ENCODE measurements at regions not wholly inside any gene's neighbourhood (a gene's known extent, or its start where the extent isn't known, plus 50 kb on each side); places are given as distances from the start of the nearest gene placed in this dataset.
A peak's percentile ranks its signal among the peaks of the same experiment; 100 is the strongest.
"Not testable (repeated sequence)": the region's sequence is repeated elsewhere in the genome, so short reads cannot be mapped to it uniquely, and the experiment has no call there.

DNA sequence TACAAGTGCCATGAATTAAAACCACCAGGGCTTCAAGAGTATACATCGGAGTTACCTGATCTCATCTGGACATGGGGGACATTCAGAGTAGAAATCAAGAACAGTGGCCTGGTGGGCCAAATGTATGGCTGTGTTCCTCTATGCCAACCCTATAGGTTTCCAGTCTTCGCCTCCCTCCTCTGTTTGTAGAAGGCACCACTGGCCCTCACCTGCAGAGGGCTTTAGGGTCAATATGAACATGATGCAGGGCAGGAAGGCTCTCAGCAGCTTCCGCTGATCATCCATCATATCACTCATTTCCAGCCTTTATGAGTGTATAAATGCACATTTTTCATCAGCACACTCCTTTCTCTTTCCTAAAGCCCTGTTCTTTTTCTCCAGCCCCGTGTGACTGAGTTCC, 555.5 kb upstream of the BRINP1 start:
- DNase-seq (ENCODE audit: low read depth, low spot score), result no peak

DNA sequence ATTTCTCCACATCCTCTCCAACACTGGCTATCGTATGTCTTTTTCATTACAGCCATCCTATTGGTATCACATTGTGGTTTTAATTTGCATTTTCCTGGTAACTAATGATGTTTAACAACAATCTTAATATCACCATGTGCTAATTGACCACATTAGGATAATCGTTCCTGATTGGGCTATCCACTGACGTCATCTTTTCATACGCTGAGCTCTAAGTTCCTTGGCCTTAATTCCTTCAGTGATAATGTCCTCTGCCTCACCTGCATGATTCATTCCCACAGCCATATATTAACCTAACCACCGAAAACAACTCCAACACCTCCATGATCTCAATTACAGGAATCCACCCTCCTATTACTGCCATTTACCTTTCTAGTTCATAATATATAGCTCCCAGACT, 547.9 kb upstream of the BRINP1 start:
- no peak for DNase-seq (ENCODE audit: low read depth, low spot score)

DNA sequence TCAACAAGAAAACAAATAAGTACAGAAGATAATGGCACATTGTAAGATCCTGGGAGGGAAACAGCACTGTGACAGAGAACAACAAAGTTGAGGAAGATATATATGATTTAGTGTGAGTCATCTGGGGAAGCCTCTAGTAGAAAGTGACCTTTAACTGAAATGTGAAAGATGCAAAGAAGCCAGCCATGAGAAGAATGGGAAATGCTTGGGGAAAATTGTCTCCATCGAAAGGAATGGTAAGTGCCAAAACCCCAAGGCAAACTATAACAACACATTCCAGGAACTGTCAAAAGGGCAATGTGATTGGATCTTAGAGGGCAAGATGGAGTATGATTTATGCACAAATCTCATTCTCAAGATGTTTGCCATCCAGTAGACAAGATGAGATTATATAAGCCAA, 537.8 kb upstream of the BRINP1 start:
- no peak for DNase-seq (ENCODE audit: low read depth, low spot score)

DNA sequence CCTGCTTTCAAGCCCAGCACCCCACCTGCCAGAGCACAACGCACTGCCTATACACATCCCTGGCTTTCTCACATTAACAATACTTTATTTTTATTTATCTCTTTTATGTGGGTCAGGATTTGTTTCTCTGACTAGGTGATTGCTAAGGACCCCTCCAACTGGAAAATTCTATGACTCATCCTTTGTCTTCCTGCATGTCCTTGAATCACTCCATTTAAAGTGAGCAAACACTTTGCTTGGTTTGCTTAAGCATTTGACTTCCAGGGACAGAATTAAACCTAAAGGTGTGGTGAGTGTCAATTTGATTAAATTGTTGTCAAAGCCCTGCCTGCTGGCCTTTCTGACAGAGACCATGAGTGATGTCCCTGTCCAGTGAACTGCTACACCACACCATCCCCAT, 536.5 kb upstream of the BRINP1 start:
- no peak for DNase-seq (ENCODE audit: low read depth, low spot score)

DNA sequence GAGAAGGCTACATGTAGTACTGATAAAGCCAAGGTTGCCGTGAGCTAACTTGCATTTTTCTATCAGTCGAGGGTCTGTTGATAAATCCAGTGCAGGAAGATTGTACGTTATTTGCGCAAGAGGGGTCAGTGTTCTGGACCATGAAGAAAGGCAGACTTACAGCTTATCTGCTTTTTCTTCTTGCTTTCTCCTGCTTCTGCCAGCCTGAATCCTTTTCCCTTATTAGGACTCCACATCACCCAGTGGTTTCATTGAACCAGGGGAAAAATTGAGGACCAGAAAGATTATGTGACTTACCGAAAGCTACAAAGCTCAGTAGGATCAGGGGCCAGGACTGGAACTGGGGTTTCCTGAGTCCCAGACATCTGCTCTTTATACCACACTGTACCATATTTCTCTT, 534.6 kb upstream of the BRINP1 start:
- DNase-seq (ENCODE audit: low read depth, low spot score), result no peak

DNA sequence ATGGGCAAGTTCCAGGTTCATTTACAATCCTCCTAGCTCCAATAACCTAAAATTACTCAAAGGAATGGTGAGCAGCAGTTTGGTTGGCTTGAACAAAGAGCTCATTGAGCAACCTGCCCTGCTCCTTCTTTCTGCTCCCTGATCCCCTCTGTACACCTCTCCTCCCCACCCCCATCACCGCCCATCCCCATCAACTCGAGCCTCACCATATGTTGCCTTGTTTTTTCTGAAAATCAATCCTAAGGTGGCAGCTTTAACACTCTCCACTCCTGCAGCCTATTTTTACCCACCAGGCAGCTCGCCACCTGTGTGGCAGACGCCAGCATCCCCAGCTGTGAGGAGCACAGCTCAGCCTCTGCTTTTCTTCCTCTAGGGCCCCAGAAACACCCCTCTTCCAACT, 533.4 kb upstream of the BRINP1 start:
- no peak for DNase-seq (ENCODE audit: low read depth, low spot score)

DNA sequence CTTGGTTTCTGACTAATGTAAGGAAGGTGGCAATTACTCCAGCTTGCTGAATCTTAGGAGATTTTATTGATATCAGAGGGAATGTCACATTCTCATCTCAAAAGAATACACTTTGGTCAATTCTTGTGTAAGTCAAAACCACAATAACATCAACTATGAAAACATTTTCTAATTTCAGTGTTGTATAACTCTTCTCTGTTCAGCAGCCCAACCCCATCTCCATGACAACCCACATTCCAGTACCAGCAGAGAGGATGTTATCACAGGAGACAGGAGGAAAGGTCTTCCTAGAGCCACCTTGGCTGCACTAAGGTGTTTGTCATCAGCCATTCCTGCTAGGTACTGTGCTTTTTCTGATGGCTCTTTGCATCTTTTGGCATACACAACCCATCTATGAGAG, 529.1 kb upstream of the BRINP1 start:
- DNase-seq (ENCODE audit: low read depth, low spot score), result no peak

DNA sequence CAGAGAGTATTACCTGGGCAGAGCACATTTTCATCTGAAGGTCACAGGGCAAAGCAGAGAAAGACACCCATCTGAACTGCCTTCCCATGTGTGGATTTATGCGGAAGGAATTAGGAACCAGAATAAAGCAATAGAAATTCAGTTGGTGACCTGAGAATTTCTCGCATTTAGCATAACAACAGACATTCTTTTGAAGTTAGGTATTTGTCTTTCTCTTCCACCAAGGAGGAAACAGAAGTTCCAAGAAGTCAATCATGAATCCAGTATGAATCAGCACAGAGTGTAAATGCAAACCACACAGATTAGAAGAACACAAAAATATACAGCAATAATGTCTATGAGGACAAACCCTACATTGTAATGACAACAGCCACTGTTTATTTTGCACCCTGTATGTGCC, 515.2 kb upstream of the BRINP1 start:
- peak; percentile 6 for DNase-seq (ENCODE audit: low read depth, low spot score)

DNA sequence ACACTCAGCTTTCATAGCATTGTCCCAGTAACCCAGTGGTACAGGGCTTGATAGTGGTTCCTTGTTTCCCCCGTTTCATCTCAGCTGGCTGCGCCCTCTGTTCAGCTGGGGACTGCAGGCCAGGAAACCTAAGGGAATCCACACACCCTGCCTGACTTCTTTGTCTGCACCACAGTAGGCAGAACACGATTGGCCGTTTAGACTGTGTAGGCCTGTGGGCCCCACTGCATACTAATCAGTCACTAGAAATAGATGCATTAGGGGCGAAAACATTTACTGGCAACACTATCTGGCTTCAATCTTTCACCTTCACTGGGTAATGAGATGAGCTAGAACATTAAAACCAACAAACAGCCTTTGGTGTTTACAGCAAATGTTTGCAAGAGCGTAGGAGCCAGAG, 512.7 kb upstream of the BRINP1 start:
- no peak for DNase-seq (ENCODE audit: low read depth, low spot score)

DNA sequence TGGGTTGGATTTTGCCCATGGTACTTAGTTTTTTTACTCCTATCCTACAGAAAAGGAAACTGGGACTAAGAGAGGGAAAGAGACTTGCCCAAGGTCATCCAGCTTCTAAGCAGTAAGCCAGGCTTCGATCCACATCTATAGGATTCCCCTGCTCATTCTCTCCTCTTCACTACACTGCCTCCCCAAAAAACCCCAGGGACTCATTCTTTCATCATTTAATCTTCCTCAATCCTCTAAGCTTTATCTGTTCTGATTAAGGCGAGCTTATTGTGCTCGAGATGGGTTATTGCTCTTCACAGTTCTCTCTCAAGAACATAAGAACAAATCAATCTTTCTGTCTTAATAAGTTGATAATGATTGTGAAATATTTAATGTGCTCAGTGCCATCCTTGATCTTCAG, 511.1 kb upstream of the BRINP1 start:
- DNase-seq (ENCODE audit: low read depth, low spot score), result no peak

DNA sequence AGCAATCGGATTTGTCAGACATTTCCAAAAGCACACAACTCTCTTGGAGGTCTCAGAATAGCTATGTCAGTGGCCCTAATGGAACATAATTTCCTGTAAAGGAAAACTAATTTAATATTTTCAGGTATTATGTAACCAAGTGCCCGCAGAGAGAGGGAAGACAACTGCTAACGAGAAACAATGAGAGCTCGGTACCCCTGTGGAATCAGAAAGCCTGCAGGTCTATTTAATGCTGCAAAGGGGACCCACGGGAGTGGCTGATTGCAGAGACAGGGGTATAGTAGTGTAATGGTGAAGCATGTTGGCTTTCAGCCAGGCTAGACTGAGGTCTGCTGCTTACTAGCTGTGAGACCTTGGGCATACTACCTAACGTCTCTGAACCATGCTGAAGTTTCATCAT, 508.1 kb upstream of the BRINP1 start:
- DNase-seq (ENCODE audit: low read depth, low spot score), result no peak

DNA sequence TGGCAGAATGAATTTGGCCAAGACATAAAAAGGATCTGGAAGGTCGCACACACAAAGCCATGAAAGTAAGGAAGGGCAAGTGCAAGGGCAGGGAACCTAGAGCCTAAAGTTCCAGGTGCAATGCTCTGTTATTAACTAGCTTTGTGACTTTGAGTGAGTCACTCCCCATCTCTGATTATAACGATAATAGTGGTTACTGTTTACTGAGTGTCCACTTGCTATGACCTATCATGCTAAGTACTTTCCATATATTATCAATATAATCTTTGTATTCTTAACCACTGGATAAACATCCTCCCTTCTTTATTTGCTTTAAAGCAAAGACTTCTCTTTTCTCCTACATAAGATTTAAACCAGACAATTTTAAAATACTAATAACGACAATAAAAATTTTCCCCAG, 504.6 kb upstream of the BRINP1 start:
- no peak for DNase-seq (ENCODE audit: low read depth, low spot score)

DNA sequence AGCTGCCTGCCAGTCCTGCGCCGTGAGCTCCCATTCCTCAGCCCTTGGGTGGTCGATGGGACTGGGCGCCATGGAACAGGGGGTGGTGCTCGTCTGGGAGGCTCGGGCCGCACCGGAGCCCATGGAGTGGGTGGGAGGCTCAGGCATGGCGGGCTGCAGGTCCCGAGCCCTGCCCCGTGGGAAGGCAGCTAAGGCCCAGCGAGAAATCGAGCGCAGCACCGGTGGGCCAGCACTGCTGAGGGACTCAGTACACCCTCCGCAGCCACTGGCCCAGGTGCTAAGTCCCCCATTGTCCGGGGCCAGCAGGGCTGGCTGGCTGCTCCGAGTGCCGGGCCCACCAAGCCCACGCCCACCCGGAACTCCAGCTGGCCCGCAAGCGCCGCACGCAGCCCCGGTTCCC, 501.0 kb upstream of the BRINP1 start:
- not testable (repeated sequence) for DNase-seq (ENCODE audit: low read depth, low spot score)

DNA sequence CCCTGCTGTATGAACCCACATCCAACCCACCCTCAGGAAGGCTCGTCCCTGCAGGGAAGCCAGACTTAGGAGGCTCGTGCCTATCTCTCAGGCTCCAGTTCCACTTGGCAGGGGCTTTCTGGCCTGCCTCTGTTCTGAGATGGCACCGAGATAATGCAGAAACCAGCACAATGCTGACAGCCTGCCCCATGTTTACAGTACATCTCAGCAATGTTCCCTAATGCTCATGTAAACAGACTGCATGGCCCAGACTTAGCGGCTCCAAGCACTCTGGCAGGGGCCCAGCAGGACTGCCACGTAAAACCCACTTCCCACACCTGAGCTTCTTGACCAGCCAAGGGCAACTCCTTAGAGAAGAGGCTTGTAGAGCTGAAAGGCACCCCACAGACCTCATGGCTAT, 499.5 kb upstream of the BRINP1 start:
- peak; percentile 8 for DNase-seq (ENCODE audit: low read depth, low spot score)

DNA sequence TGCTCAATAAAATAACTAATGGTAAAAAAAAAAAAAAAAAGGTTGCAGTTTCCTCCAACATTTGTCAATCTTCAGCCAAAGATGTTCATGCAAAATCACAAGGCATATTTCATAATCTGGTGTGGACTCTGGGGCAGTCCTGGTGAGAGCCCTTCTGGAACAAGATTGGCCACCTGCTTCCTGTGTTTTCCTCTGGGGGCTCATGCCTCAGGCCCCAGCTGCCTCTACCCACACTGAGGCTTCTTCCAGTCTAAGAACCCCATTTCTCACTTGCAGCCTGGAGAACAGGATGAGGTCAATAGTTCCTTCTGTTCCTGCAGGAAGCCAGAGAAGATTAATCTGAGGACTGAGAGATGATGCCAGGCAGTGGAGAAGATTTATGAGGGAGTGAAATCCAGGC, 492.6 kb upstream of the BRINP1 start:
- no peak for DNase-seq (ENCODE audit: low read depth, low spot score)

DNA sequence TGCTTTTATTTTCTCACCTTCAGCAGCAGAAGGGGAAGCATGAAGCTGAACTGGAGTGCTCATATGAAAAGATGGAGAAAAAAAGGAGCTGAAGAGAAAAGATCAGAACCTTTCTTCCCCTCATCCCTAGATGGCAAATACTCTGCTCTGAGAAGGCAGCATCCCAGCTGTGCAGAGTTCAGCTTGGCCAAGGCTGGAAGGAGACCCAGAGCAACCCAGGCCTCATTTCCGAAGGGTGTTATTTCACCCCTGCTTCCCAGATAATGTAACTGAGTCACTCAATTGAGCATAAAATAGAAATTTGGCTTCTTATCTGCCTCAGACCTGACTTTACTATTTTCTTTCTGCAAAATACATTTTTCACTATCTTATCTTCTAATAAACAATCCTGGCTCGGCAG, 489.9 kb upstream of the BRINP1 start:
- no peak for DNase-seq (ENCODE audit: low read depth, low spot score)

DNA sequence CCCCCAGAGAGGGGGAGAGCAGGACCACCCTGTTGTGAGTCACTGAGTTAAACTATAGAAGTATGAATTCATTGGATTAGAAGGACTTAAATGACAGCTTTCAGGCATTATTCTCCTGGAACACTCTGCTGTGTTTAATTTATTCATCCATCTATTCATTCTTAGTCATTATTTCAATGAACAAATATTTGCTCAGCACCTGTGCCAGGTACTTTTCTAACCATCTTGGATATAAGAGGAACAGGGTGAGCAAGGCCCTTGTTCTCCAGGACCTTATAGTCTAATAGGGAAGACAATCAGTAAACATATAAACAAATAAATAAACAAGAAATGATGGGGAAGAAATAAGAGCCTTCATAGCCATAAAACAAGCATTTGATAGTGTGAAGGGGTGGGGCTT, 483.9 kb upstream of the BRINP1 start:
- DNase-seq (ENCODE audit: low read depth, low spot score), result no peak

DNA sequence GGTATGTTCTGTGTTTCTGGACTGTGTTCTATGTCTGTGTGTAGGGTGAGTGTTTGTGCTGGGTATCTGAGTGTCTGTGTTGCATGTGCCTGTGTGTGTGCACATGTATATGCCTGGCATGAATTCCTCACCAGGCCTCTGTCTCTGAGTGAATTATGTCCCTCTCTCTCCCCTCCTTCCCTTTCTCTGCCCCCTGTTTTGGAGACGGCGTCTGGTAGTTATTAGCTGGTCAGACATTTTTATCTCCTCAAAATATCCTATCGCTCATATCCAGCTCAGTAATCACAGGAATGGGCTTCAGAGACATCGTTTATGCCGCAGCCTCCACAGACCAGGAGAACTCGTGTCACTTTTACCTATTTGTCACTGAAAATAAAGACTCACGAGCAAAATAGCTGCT, 483.2 kb upstream of the BRINP1 start:
- no peak for DNase-seq (ENCODE audit: low read depth, low spot score)

DNA sequence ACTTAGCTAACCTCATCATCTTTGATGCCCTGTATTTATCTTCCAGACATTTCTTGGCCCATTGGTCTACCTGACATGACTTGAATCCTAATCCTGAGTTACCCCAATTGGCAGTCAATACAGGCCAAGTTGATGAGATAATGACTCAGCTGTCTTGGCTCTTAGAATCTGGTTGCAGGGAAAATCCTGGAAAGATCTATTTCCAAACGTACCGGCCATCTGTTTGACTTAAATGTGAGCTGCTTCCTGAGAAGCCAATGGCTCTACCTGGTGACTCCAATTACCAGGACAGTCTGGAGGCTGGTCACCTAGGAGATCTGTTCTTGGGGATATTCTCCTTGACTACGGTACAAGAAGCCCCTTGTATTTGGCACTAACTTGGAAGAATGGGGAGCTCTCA, 475.2 kb upstream of the BRINP1 start:
- DNase-seq (ENCODE audit: low read depth, low spot score), result no peak

DNA sequence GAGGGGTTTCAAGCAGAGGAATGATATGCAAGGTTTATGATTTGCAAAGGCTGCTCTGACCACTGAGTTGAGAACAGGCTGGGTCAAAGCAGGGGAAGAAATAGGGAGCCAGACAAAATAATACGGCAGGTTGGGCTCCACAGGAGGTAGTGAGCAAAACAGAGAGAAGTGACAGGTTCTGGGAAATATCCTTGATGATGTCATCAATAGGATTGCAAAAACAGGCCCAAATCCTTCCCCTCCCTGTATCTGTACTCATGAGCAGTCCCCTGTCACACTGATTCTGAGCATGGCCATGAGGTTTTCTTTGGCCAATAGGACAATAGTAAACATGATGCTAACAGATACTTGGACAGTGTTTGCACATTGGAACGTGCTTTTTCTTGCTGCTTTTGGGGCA, 471.8 kb upstream of the BRINP1 start:
- peak; percentile 29 for DNase-seq (ENCODE audit: low read depth, low spot score)

DNA sequence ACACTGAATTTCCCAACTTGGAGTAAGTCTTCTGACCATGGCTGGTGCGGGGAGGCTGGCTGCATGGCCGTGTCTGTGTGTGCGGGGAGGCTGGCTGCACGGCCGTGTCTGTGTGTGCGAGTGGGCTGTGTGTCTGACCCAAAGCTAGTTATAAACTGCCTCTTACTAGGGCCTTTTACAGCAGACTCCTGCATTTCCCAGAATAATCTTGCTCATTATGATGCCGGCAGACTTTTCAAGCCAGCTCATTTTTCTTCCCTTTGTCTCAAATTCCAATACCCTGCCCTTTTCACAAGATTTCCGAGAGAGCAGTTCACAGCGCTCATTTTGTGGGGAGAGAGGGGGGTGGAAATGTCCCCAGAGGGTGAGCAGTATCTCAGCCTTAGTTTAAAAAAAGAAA, 470.7 kb upstream of the BRINP1 start:
- no peak for DNase-seq (ENCODE audit: low read depth, low spot score)

DNA sequence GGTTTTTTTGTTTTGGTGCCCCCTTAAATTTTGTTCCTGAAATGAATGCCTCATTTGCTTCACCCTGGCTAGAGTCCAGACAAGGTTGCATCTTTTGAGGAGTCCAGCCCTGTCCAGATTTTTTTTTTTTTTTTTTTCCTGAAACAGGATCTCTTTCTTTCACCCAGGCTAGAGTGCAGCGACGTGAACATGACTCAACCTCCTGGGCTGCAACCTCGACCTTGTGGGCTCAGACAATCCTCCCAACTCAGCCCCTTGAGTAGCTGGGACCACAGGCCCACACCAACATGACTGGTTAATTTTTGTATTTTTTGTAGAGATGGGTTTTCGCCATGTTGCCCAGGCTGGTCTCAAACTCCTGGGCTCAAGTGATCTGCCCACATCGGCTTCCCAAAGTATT, 469.0 kb upstream of the BRINP1 start:
- DNase-seq (ENCODE audit: low read depth, low spot score), result peak; percentile 16

DNA sequence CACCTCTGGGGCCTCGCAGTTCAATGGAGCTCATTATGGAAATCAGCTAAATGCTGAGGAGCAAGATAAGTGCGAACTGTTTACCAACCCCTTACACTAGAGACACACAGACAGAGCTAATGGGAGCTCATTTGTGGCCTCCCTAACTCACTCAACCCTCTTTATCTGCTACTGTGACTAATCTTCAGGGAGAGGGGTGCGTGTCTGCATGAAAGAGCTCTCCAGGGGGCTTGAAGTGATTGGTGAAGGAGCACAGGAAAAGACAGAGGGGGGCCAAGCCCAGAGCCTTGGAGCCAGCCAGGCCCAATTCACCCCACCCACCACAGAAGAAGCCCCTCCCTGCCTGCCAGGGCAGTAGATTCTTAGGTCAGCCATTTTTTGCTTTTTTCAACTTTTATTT, 466.8 kb upstream of the BRINP1 start:
- peak; percentile 44 for DNase-seq (ENCODE audit: low read depth, low spot score)

DNA sequence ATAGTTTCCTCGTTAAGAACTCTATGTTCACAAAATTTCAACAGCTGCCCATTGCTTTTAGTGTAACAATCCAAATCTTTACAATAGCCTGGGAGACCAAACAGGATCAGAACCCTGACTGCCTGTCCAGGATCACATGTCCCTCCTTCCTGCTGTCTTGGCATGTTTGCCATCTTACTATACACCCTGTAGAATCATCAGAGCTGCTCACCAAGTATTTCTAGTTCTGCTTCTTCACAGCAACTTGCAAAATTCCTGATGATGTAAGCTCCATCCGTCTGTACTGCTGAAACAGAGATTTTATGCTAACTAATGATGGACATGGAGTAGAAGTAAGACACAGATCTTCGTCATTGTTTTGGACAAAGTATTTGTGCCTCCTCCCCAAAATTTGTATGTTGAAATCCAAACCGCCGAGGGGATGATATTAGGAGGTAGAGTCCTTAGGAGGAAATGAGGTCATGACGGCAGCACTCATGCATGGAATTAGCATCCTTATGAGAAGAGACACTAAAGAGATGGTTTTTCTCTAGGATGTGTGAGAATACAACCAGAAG, 464.9 kb upstream of the BRINP1 start:
- DNase-seq (ENCODE audit: low read depth, low spot score), result no peak

DNA sequence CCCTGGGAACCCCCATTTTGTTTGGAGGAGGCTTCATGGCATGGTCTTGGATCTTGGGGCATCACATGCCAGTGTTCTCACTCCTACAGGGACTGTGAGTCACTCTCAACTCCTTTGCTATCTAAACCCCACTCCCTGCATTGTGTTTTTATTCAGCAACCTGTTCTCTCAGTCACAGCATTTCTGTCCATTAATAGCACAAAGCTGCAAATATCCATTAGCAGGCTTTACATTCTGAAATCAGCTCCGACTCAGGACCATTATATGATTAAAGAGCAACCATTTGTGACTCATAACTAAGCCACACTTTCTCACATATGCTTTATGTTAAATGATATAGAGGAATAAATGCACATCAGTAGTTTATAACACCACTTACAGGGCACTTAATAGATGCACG, 462.1 kb upstream of the BRINP1 start:
- DNase-seq (ENCODE audit: low read depth, low spot score), result no peak
